HEK293 (cell line): ENCODE measurements at regions not wholly inside any gene's neighbourhood (a gene's known extent, or its start where the extent isn't known, plus 50 kb on each side); places are given as distances from the start of the nearest gene placed in this dataset.

ENCODE experiments used
- MYNN ChIP-seq: fragments of 450-650 bp; formaldehyde crosslinking; IDR thresholded peaks from 2 replicates; pipeline ENCODE4 v1.5.1; 2016; ENCODE audit warnings: missing biosample characterization, missing genetic modification characterization, borderline replicate concordance
- SCRT1 ChIP-seq: fragments of 450-650 bp; formaldehyde crosslinking; IDR thresholded peaks from 2 replicates; pipeline ENCODE4 v1.5.1; 2016; ENCODE audit warnings: missing biosample characterization, missing genetic modification characterization, borderline replicate concordance
- ZNF132 ChIP-seq: fragments of 450-650 bp; formaldehyde crosslinking; IDR thresholded peaks from 2 replicates; pipeline ENCODE4 v1.5.1; 2017; ENCODE audit warnings: missing biosample characterization, missing genetic modification characterization, borderline replicate concordance
- ZNF174 ChIP-seq: fragments of 450-650 bp; formaldehyde crosslinking; IDR thresholded peaks from 2 replicates; pipeline ENCODE4 v1.5.0; 2017; ENCODE audit warnings: missing biosample characterization, mild to moderate bottlenecking, missing genetic modification characterization
- ZNF23 ChIP-seq: fragments of 450-650 bp; formaldehyde crosslinking; IDR thresholded peaks from 2 replicates; pipeline ENCODE4 v1.5.1; 2016; ENCODE audit warnings: missing biosample characterization, missing genetic modification characterization, borderline replicate concordance
- ZNF48 ChIP-seq: fragments of 450-650 bp; formaldehyde crosslinking; IDR thresholded peaks from 2 replicates; pipeline ENCODE4 v1.5.1; 2016; ENCODE audit warnings: missing biosample characterization, missing genetic modification characterization
- ZNF549 ChIP-seq: fragments of 450-650 bp; IDR thresholded peaks from 2 replicates; pipeline ENCODE4 v1.5.1; 2018; ENCODE audit warnings: missing biosample characterization, missing genetic modification characterization, mild to moderate bottlenecking, inconsistent platforms, moderate library complexity
- ZNF558 ChIP-seq: fragments of 450-650 bp; formaldehyde crosslinking; IDR thresholded peaks from 2 replicates; pipeline ENCODE4 v1.5.1; 2016; ENCODE audit warnings: missing biosample characterization, missing genetic modification characterization
- TF ChIP-seq, protein P1 (sequence below): fragments of 450-650 bp; formaldehyde crosslinking; IDR thresholded peaks from 2 replicates; pipeline ENCODE4 v1.5.1; 2016; ENCODE audit warnings: missing biosample characterization, missing genetic modification characterization
- TF ChIP-seq, protein P2 (sequence below): fragments of 450-650 bp; formaldehyde crosslinking; IDR thresholded peaks from 2 replicates; pipeline ENCODE4 v1.5.1; 2016; ENCODE audit warnings: missing biosample characterization, missing genetic modification characterization, low read depth
- TF ChIP-seq, protein P3 (sequence below): fragments of 450-650 bp; formaldehyde crosslinking; IDR thresholded peaks from 2 replicates; pipeline ENCODE4 v1.5.1; 2017; ENCODE audit warnings: missing biosample characterization, missing genetic modification characterization

DNA sequence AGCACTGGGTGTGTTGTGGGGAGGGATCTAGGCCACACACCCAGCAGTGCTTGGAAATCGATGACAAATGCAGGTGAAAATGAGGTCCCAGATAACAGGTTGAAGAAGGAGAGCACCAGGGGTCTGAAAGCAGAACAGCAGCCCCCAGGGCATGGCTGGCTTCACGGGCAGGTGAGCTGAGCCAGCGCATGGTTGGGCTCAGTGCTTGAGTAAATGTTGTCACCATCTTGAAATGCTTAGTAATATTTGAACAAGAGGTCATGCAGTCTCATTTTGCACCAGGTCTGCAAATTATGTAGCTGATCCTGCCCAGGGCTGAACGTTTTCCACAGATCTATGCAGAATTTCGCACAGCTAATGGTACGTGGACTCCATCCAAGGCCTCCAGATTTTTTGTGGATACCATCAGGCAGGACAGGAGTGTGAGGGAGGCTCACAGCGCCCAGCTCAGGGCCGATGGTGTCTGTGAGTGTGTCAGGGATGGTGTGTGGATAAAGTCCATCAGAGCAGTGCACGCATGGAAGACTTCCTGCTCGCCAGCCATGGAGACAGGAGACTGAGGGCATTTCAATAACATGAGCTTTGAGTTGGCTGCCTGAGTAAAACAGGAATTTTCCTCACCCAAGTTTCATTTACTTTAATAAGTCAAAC is 53.1 kb upstream of the SNX9 start:
- TF ChIP-seq ZNF23 (tag by site-specific recombination) = no peak
- TF ChIP-seq ZNF132 = no peak
- TF ChIP-seq ZNF558 (tag by site-specific recombination) = no peak
- TF ChIP-seq, protein P1, sequence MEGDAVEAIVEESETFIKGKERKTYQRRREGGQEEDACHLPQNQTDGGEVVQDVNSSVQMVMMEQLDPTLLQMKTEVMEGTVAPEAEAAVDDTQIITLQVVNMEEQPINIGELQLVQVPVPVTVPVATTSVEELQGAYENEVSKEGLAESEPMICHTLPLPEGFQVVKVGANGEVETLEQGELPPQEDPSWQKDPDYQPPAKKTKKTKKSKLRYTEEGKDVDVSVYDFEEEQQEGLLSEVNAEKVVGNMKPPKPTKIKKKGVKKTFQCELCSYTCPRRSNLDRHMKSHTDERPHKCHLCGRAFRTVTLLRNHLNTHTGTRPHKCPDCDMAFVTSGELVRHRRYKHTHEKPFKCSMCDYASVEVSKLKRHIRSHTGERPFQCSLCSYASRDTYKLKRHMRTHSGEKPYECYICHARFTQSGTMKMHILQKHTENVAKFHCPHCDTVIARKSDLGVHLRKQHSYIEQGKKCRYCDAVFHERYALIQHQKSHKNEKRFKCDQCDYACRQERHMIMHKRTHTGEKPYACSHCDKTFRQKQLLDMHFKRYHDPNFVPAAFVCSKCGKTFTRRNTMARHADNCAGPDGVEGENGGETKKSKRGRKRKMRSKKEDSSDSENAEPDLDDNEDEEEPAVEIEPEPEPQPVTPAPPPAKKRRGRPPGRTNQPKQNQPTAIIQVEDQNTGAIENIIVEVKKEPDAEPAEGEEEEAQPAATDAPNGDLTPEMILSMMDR (tag by site-specific recombination) = no peak
- TF ChIP-seq, protein P2, sequence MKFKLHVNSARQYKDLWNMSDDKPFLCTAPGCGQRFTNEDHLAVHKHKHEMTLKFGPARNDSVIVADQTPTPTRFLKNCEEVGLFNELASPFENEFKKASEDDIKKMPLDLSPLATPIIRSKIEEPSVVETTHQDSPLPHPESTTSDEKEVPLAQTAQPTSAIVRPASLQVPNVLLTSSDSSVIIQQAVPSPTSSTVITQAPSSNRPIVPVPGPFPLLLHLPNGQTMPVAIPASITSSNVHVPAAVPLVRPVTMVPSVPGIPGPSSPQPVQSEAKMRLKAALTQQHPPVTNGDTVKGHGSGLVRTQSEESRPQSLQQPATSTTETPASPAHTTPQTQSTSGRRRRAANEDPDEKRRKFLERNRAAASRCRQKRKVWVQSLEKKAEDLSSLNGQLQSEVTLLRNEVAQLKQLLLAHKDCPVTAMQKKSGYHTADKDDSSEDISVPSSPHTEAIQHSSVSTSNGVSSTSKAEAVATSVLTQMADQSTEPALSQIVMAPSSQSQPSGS (tag by site-specific recombination) = no peak
- TF ChIP-seq, protein P3, sequence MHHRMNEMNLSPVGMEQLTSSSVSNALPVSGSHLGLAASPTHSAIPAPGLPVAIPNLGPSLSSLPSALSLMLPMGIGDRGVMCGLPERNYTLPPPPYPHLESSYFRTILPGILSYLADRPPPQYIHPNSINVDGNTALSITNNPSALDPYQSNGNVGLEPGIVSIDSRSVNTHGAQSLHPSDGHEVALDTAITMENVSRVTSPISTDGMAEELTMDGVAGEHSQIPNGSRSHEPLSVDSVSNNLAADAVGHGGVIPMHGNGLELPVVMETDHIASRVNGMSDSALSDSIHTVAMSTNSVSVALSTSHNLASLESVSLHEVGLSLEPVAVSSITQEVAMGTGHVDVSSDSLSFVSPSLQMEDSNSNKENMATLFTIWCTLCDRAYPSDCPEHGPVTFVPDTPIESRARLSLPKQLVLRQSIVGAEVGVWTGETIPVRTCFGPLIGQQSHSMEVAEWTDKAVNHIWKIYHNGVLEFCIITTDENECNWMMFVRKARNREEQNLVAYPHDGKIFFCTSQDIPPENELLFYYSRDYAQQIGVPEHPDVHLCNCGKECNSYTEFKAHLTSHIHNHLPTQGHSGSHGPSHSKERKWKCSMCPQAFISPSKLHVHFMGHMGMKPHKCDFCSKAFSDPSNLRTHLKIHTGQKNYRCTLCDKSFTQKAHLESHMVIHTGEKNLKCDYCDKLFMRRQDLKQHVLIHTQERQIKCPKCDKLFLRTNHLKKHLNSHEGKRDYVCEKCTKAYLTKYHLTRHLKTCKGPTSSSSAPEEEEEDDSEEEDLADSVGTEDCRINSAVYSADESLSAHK = no peak
- TF ChIP-seq SCRT1 = no peak
- no peak for TF ChIP-seq MYNN (tag by site-specific recombination)
- TF ChIP-seq ZNF48 (tag by site-specific recombination) = no peak
- no peak for TF ChIP-seq ZNF174 (tag by site-specific recombination)
- no peak for TF ChIP-seq ZNF549 (tag by site-specific recombination)
